Hepatocyte (in vitro differentiated cells): ENCODE measurements at regions not wholly inside any gene's neighbourhood (a gene's known extent, or its start where the extent isn't known, plus 50 kb on each side); places are given as distances from the start of the nearest gene placed in this dataset.

Experiments used
- DNase-seq: peaks from one replicate; pipeline ENCODE4 v3.0.0-alpha.2; 2016; ENCODE audit warnings: low spot score
- H2AFZ ChIP-seq: fragments of 200-600 bp; sonication (generic); 2 replicates; pipeline ENCODE4 v1.6.0; 2016; ENCODE audit warnings: antibody characterized with exemption, mild to moderate bottlenecking
- H3K27ac ChIP-seq: fragments of 200-600 bp; sonication (generic); 2 replicates; pipeline ENCODE4 v1.5.1; 2016; ENCODE audit warnings: mild to moderate bottlenecking
- H3K27me3 ChIP-seq: fragments of 200-600 bp; sonication (generic); 2 replicates; pipeline ENCODE4 v1.6.1; 2016
- H3K36me3 ChIP-seq: fragments of 200-600 bp; sonication (generic); replicated peaks from 2 replicates; pipeline ENCODE4 v1.5.1; 2016; ENCODE audit warnings: low read depth; ENCODE audit not compliant: insufficient read depth
- H3K4me1 ChIP-seq: fragments of 200-600 bp; sonication (generic); 2 replicates; pipeline ENCODE4 v1.5.1; 2016; ENCODE audit warnings: mild to moderate bottlenecking, moderate library complexity; ENCODE audit not compliant: insufficient read depth
- H3K4me2 ChIP-seq: fragments of 200-600 bp; sonication (generic); 2 replicates; pipeline ENCODE4 v1.6.0; 2016
- H3K4me3 ChIP-seq: fragments of 200-600 bp; sonication (generic); 2 replicates; pipeline ENCODE4 v1.5.1; 2016; ENCODE audit warnings: mild to moderate bottlenecking
- H3K79me2 ChIP-seq: fragments of 200-600 bp; sonication (generic); 2 replicates; pipeline ENCODE4 v1.6.0; 2017; ENCODE audit warnings: mild to moderate bottlenecking
- H3K9me2 ChIP-seq: fragments of 200-600 bp; sonication (generic); replicated peaks from 2 replicates; pipeline ENCODE4 v1.6.0; 2017; ENCODE audit warnings: mild to moderate bottlenecking; ENCODE audit not compliant: insufficient read depth
- H3K9me3 ChIP-seq: fragments of 200-600 bp; sonication (generic); 2 replicates; pipeline ENCODE4 v1.5.1; 2016; ENCODE audit warnings: low read depth, mild to moderate bottlenecking
- H4K20me1 ChIP-seq: fragments of 200-600 bp; sonication (generic); 2 replicates; pipeline ENCODE4 v1.6.0; 2016; ENCODE audit warnings: mild to moderate bottlenecking; ENCODE audit not compliant: insufficient read depth, poor library complexity, severe bottlenecking
- EZH2 ChIP-seq: fragments of 200-600 bp; sonication (generic); IDR thresholded peaks from 2 replicates; pipeline ENCODE4 v1.6.1; 2016; ENCODE audit warnings: antibody characterized with exemption, mild to moderate bottlenecking, borderline replicate concordance
- EZH2phosphoT487 ChIP-seq: fragments of 200-600 bp; sonication (generic); IDR thresholded peaks from one replicate; pipeline ENCODE4 v1.6.1; 2018; ENCODE audit warnings: antibody characterized with exemption, mild to moderate bottlenecking, low read depth, moderate library complexity; ENCODE audit not compliant: unreplicated experiment, severe bottlenecking
- WGBS: methylation state at CpG from one replicate; pipeline ENCODE4 v1.1.6; 2016; ENCODE audit warnings: low lambda C conversion rate; ENCODE audit errors: missing lambda C conversion rate; 5-methylcytosine and 5-hydroxymethylcytosine counted together
- TF ChIP-seq, protein P1 (sequence below): fragments of 200-600 bp; sonication (generic); IDR thresholded peaks from 2 replicates; pipeline ENCODE4 v1.5.1; 2016; ENCODE audit warnings: antibody characterized with exemption, mild to moderate bottlenecking; ENCODE audit not compliant: poor library complexity

DNA sequence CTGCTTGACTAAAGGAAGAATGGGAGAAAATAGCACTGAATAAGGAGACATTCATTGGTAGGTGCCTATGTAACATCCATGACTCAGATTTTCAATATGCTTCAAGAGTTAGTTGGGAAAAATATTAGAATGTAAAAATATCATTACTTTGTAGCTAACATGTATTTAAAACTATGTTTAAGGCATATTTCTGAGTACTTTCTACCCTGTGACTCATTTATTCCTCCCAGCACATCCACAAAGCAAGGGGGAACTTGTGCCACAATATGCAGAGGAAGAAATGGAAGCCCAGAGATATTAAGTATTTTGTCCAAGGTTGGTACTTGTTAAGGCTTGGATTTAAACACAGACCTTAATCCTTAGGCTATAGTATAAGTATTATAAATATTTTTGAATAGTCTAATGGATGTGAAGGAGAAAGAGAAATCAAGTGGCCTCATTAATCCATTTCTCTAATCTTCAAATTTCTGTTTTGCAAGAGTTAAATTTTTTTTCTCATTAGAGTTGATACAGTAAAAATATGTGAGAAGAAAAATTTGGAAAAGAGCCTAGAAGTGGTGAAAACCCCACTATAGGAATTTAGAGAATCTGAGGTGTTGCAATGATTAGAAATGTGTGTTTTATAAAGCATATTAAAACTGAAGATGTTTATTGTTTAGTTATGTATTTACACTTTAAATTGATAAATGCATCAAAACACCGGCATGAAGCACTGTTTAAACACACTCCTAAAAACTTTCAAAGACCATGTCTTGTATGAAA lies 149.3 kb upstream of the GYPA start:
- no peaks in the 10 kb centered on the region for H3K9me3 ChIP-seq
- H4K20me1 ChIP-seq, result no peaks in the 10 kb centered on the region
- H3K4me1 ChIP-seq, result no peaks in the 10 kb centered on the region
- no peaks in the 10 kb centered on the region for H3K9me2 ChIP-seq
- DNase-seq, result no peak
- no peak overlapping the region for H3K27ac ChIP-seq
- TF ChIP-seq EZH2phosphoT487 (no peak), EZH2 (no peak)
- TF ChIP-seq, protein P1, sequence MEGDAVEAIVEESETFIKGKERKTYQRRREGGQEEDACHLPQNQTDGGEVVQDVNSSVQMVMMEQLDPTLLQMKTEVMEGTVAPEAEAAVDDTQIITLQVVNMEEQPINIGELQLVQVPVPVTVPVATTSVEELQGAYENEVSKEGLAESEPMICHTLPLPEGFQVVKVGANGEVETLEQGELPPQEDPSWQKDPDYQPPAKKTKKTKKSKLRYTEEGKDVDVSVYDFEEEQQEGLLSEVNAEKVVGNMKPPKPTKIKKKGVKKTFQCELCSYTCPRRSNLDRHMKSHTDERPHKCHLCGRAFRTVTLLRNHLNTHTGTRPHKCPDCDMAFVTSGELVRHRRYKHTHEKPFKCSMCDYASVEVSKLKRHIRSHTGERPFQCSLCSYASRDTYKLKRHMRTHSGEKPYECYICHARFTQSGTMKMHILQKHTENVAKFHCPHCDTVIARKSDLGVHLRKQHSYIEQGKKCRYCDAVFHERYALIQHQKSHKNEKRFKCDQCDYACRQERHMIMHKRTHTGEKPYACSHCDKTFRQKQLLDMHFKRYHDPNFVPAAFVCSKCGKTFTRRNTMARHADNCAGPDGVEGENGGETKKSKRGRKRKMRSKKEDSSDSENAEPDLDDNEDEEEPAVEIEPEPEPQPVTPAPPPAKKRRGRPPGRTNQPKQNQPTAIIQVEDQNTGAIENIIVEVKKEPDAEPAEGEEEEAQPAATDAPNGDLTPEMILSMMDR, result no peak
- no peaks in the 10 kb centered on the region for H3K27me3 ChIP-seq
- WGBS, result 92% methylated on average over 1 of the region's 1 CpG
- H2AFZ ChIP-seq, result no peak overlapping the region
- H3K4me2 ChIP-seq, result no peak overlapping the region
- H3K79me2 ChIP-seq, result no peaks in the 10 kb centered on the region
- no peaks in the 10 kb centered on the region for H3K36me3 ChIP-seq
- no peak overlapping the region for H3K4me3 ChIP-seq

DNA sequence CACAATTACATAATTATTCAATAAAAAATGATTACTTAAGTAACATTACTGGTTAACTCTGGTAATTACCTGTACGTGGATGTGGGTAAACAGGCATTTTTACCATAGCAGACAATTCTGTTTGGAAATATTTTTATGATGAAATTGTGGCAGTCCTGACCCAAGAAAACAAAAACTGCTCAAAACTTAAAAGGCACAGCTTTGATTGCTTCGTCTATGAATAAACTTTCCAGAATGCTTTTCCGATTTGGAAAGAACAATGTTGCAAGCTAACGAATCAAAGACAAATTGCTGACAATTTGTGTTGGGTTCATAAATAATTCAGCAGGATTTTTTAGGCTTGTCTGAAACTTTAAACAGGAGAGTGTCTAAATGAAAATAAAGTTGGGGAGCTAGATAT lies 150.6 kb upstream of the GYPA start:
- Histone ChIP-seq H3K79me2 (no peaks in the 10 kb centered on the region), H3K36me3 (no peaks in the 10 kb centered on the region), H3K9me2 (no peaks in the 10 kb centered on the region), H3K9me3 (no peaks in the 10 kb centered on the region), H3K27me3 (no peaks in the 10 kb centered on the region), H3K4me1 (no peaks in the 10 kb centered on the region), H3K27ac (no peak overlapping the region), H2AFZ (no peak overlapping the region), H3K4me3 (no peak overlapping the region), H4K20me1 (no peaks in the 10 kb centered on the region), H3K4me2 (no peak overlapping the region)
- WGBS, result 80% methylated on average over 4 of the region's 4 CpGs
- TF ChIP-seq, protein P1, result no peak
- TF ChIP-seq EZH2 (no peak), EZH2phosphoT487 (no peak)
- DNase-seq, result no peak

DNA sequence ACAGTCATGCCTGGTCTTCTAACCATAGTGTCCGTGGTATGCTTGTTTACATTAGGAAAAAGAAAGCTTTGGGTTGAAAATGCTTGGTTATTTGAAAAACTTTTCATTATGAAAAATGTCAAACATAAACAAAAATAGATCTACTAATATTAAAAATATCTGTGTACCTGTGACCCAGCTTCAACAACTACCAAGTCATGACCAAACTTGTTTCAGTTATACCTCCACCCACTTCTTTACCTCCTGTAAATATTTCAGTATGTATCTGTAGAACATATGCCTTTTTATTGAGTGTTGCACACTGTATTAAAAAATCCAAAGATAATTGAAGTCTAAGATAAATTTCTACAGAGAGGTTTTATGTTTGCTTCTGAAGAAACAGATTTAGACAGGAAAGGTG lies 153.7 kb upstream of the GYPA start:
- H3K27me3 ChIP-seq, result no peaks in the 10 kb centered on the region
- no peak overlapping the region for H3K4me2 ChIP-seq
- H3K9me2 ChIP-seq, result no peaks in the 10 kb centered on the region
- H4K20me1 ChIP-seq, result no peaks in the 10 kb centered on the region
- no peaks in the 10 kb centered on the region for H3K9me3 ChIP-seq
- no peaks in the 10 kb centered on the region for H3K4me1 ChIP-seq
- no peak for DNase-seq
- H3K79me2 ChIP-seq, result no peaks in the 10 kb centered on the region
- no peak overlapping the region for H2AFZ ChIP-seq
- no peak overlapping the region for H3K27ac ChIP-seq
- no peaks in the 10 kb centered on the region for H3K36me3 ChIP-seq
- TF ChIP-seq, protein P1, result no peak
- TF ChIP-seq EZH2 (no peak), EZH2phosphoT487 (no peak)
- WGBS, result 55% methylated on average over 1 of the region's 1 CpG
- no peak overlapping the region for H3K4me3 ChIP-seq
